ENCODE measurements at regions not wholly inside any gene's neighbourhood (a gene's known extent, or its start where the extent isn't known, plus 50 kb on each side); places are given as distances from the start of the nearest gene placed in this dataset.

GRCh38 chr7:27388561-27388960 is 146.0 kb downstream of the EVX1 start:
- BruUV-seq (replicated peaks), result no TSS peak
- no peak overlapping the region for H3K4me2 ChIP-seq (ENCODE audit: low read length)
- ATAC-seq, result no peak
- no peak overlapping the region for H3K4me3 ChIP-seq (replicated peaks in 1 of 2; ENCODE audit: low read depth in 1 of 2, low read length in 2 of 2)
- H3K27ac ChIP-seq (ENCODE audit: low read depth, low read length), result no peak overlapping the region
- H3K9me3 ChIP-seq (ENCODE audit: control insufficient read depth in 1 of 2, insufficient read depth in 1 of 2, low read depth in 1 of 2, low read length in 2 of 2), result no peaks in the 10 kb centered on the region
- intact Hi-C loops (cut with micrococcal nuclease), result no loop called here
- H3K79me2 ChIP-seq (ENCODE audit: insufficient read depth, low read length), result no peaks in the 10 kb centered on the region
- H3K36me3 ChIP-seq (ENCODE audit: control insufficient read depth in 1 of 2, insufficient read depth in 2 of 2, low read length in 2 of 2), result no peaks in the 10 kb centered on the region
- no peaks in the 10 kb centered on the region for H3K27me3 ChIP-seq (ENCODE audit: insufficient read depth, low read length)
- POLR2A ChIA-PET, result no interaction called here
- H3K4me1 ChIP-seq (ENCODE audit: control insufficient read depth in 1 of 2, insufficient read depth in 2 of 2, low read length in 2 of 2), result no peaks in the 10 kb centered on the region
- no peaks in the 10 kb centered on the region for H4K20me1 ChIP-seq (ENCODE audit: insufficient read depth)
- H3K9me2 ChIP-seq (ENCODE audit: insufficient read depth), result no peaks in the 10 kb centered on the region
- no peak overlapping the region for H3K9ac ChIP-seq (ENCODE audit: low read length)
- no peak for TF ChIP-seq ZBTB33 (IDR thresholded peaks at IDR 0.05; ENCODE audit: extremely low read depth, insufficient replicate concordance, low read length)
- TF ChIP-seq TCF7L2 (IDR thresholded peaks at IDR 0.05; ENCODE audit: borderline replicate concordance, extremely low read depth, insufficient read depth, insufficient read length), result no peak
- TF ChIP-seq ZFX (IDR thresholded peaks at IDR 0.05), result no peak
- TF ChIP-seq CEBPB (IDR thresholded peaks at IDR 0.05; ENCODE audit: low read depth), result no peak
- no peak for TF ChIP-seq MAX (IDR thresholded peaks at IDR 0.05)
- TF ChIP-seq ELF1 (IDR thresholded peaks at IDR 0.05; ENCODE audit: borderline replicate concordance, low read depth), result no peak
- no peak for TF ChIP-seq ATF3 (IDR thresholded peaks at IDR 0.05)
- no peak for TF ChIP-seq JUND (IDR thresholded peaks at IDR 0.05)
- TF ChIP-seq YY1 (IDR thresholded peaks at IDR 0.05; ENCODE audit: extremely low read depth, insufficient replicate concordance, low read depth, low read length), result no peak
- no peak for TF ChIP-seq REST (IDR thresholded peaks at IDR 0.05; ENCODE audit: low read depth)
- no peak for TF ChIP-seq SRF (IDR thresholded peaks at IDR 0.05; ENCODE audit: low read depth)
- TF ChIP-seq SP1 (IDR thresholded peaks at IDR 0.05; ENCODE audit: low read depth), result no peak
- no peak for TF ChIP-seq POLR2A (IDR thresholded peaks at IDR 0.05; ENCODE audit: borderline replicate concordance, extremely low read depth, insufficient read depth, insufficient read length)
- no peak for TF ChIP-seq CBX3 (IDR thresholded peaks at IDR 0.05; ENCODE audit: low read depth)
- no peak for DNase-seq (ENCODE audit: low read depth, low spot score)
- CTCF ChIA-PET, result no interaction called here
- RAD21 ChIA-PET (ENCODE audit: low non-redundant PET in 1 of 2, low total read pairs in 2 of 2, uncharacterized antibody in 2 of 2, unreplicated experiment in 2 of 2), result no interaction called here
- no peak overlapping the region for H2AFZ ChIP-seq (ENCODE audit: low read depth, low read length, poor library complexity, severe bottlenecking)
